ENCODE measurements at regions not wholly inside any gene's neighbourhood (a gene's known extent, or its start where the extent isn't known, plus 50 kb on each side); places are given as distances from the start of the nearest gene placed in this dataset.
A peak's percentile ranks its signal among the peaks of the same experiment; 100 is the strongest.

GRCh38 chr21:33162436-33162951 lies 67.2 kb upstream of the IFNAR2 start:
- Histone ChIP-seq H3K4me3 (ENCODE audit: low read length) (no peak overlapping the region), H2AFZ (ENCODE audit: low read depth, low read length) (no peak overlapping the region), H4K20me1 (ENCODE audit: insufficient read depth, low read length) (no peaks in the 10 kb centered on the region), H3K27ac (ENCODE audit: low read length) (no peak overlapping the region), H3K36me3 (replicated peaks; ENCODE audit: low read depth, low read length) (no peaks in the 10 kb centered on the region), H3K79me2 (ENCODE audit: low read length) (no peaks in the 10 kb centered on the region), H3K4me2 (ENCODE audit: low read length) (no peak overlapping the region), H3K27me3 (ENCODE audit: low read depth, low read length) (peaks cover 19% of the 10 kb centered on the region), H3K9me3 (ENCODE audit: insufficient read depth, low read length) (no peaks in the 10 kb centered on the region), H3K4me1 (ENCODE audit: low read length) (no peaks in the 10 kb centered on the region), H3K9ac (ENCODE audit: low read length) (no peak overlapping the region)
- no peak for TF ChIP-seq EZH2phosphoT487 (IDR thresholded peaks at IDR 0.05; ENCODE audit: low read depth)
- TF ChIP-seq, protein P1, sequence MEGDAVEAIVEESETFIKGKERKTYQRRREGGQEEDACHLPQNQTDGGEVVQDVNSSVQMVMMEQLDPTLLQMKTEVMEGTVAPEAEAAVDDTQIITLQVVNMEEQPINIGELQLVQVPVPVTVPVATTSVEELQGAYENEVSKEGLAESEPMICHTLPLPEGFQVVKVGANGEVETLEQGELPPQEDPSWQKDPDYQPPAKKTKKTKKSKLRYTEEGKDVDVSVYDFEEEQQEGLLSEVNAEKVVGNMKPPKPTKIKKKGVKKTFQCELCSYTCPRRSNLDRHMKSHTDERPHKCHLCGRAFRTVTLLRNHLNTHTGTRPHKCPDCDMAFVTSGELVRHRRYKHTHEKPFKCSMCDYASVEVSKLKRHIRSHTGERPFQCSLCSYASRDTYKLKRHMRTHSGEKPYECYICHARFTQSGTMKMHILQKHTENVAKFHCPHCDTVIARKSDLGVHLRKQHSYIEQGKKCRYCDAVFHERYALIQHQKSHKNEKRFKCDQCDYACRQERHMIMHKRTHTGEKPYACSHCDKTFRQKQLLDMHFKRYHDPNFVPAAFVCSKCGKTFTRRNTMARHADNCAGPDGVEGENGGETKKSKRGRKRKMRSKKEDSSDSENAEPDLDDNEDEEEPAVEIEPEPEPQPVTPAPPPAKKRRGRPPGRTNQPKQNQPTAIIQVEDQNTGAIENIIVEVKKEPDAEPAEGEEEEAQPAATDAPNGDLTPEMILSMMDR (IDR thresholded peaks at IDR 0.05; ENCODE audit: low read depth, low read length) = no peak

DNA sequence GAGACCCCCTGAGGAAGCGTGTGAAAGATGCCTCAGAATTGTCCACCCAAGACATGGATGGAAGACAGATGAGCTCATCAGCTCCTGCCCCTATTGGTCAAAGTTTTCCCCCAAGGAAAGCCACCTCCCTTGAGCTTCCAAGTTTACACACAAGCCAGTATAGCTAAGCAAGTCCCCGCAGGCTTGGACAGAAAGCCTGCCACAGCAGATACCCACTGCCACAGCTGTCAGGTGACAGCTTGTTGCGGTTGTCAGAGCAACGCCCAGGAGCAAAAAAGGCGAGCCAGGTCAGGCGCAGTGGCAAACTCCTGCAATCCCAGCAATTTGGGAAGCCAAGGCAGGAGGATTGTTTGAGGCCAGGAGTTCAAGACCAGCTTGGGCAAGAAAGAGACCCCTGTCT lies 60.9 kb upstream of the IFNAR2 start:
- Histone ChIP-seq H3K27me3 (ENCODE audit: low read depth, low read length) (peaks cover 14% of the 10 kb centered on the region; the same call in 1 of the 2 replicates), H3K79me2 (ENCODE audit: low read length) (no peaks in the 10 kb centered on the region), H3K4me3 (ENCODE audit: low read length) (no peak overlapping the region), H3K27ac (ENCODE audit: low read length) (no peak overlapping the region), H3K9me3 (ENCODE audit: insufficient read depth, low read length) (no peaks in the 10 kb centered on the region), H3K4me1 (ENCODE audit: low read length) (peaks cover 7% of the 10 kb centered on the region; the same call in 1 of the 2 replicates), H4K20me1 (ENCODE audit: insufficient read depth, low read length) (no peaks in the 10 kb centered on the region), H3K4me2 (ENCODE audit: low read length) (no peak overlapping the region), H3K36me3 (replicated peaks; ENCODE audit: low read depth, low read length) (no peaks in the 10 kb centered on the region), H3K9ac (ENCODE audit: low read length) (no peak overlapping the region), H2AFZ (ENCODE audit: low read depth, low read length) (no peak overlapping the region)
- TF ChIP-seq, protein P1 (IDR thresholded peaks at IDR 0.05; ENCODE audit: low read depth, low read length) = no peak
- TF ChIP-seq EZH2phosphoT487 (IDR thresholded peaks at IDR 0.05; ENCODE audit: low read depth) = no peak

GRCh38 chr21:33169359-33169758 lies 60.4 kb upstream of the IFNAR2 start:
- Histone ChIP-seq H3K36me3 (replicated peaks; ENCODE audit: low read depth, low read length) (no peaks in the 10 kb centered on the region), H3K27ac (ENCODE audit: low read length) (no peak overlapping the region), H3K4me2 (ENCODE audit: low read length) (peak overlapping the region; percentile 17; the same call in 1 of the 2 replicates), H3K79me2 (ENCODE audit: low read length) (no peaks in the 10 kb centered on the region), H3K9ac (ENCODE audit: low read length) (no peak overlapping the region), H3K4me3 (ENCODE audit: low read length) (no peak overlapping the region), H4K20me1 (ENCODE audit: insufficient read depth, low read length) (no peaks in the 10 kb centered on the region), H3K4me1 (ENCODE audit: low read length) (peaks cover 7% of the 10 kb centered on the region; the same call in 1 of the 2 replicates), H3K27me3 (ENCODE audit: low read depth, low read length) (peaks cover 14% of the 10 kb centered on the region; the same call in 1 of the 2 replicates), H3K9me3 (ENCODE audit: insufficient read depth, low read length) (no peaks in the 10 kb centered on the region), H2AFZ (ENCODE audit: low read depth, low read length) (no peak overlapping the region)
- TF ChIP-seq, protein P1 (IDR thresholded peaks at IDR 0.05; ENCODE audit: low read depth, low read length) = no peak
- TF ChIP-seq EZH2phosphoT487 (IDR thresholded peaks at IDR 0.05; ENCODE audit: low read depth) = no peak

DNA sequence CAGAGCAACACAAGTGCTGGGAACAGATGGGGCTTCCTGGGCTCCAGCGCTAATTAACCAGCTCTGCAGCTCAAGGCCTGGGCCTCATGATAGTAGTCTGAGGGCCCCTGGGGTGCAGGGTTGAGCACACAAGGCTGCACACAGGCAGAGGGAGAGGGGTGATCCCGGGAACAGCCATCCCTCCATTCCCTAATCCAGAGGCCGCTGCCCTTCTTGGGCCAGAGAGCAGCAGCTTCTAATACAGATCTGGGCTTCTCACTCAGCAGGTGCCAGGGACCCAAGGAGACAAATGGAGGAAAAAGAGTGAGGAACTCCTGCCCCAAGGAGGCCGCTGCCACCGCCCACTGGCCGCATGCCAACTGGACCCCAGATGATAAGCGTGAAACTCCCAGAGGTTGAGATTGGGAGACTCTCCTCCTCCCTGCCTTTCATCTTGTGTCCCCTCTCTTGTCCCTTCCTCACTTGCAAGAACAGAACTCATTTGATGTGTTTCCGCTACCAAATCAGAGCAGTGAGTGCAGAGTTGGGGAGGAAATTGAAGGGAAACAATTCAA lies 58.0 kb upstream of the IFNAR2 start:
- Histone ChIP-seq H3K4me2 (ENCODE audit: low read length) (no peak overlapping the region), H4K20me1 (ENCODE audit: insufficient read depth, low read length) (no peaks in the 10 kb centered on the region), H3K27ac (ENCODE audit: low read length) (no peak overlapping the region), H3K4me1 (ENCODE audit: low read length) (peaks cover 7% of the 10 kb centered on the region; the same call in 1 of the 2 replicates), H2AFZ (ENCODE audit: low read depth, low read length) (no peak overlapping the region), H3K79me2 (ENCODE audit: low read length) (no peaks in the 10 kb centered on the region), H3K9ac (ENCODE audit: low read length) (no peak overlapping the region), H3K4me3 (ENCODE audit: low read length) (no peak overlapping the region), H3K27me3 (ENCODE audit: low read depth, low read length) (peaks cover 10% of the 10 kb centered on the region; the same call in 1 of the 2 replicates), H3K9me3 (ENCODE audit: insufficient read depth, low read length) (no peaks in the 10 kb centered on the region), H3K36me3 (replicated peaks; ENCODE audit: low read depth, low read length) (no peaks in the 10 kb centered on the region)
- no peak for TF ChIP-seq EZH2phosphoT487 (IDR thresholded peaks at IDR 0.05; ENCODE audit: low read depth)
- TF ChIP-seq, protein P1 (IDR thresholded peaks at IDR 0.05; ENCODE audit: low read depth, low read length) = no peak
